ENCODE measurements at regions not wholly inside any gene's neighbourhood (a gene's known extent, or its start where the extent isn't known, plus 50 kb on each side); places are given as distances from the start of the nearest gene placed in this dataset.

GRCh38 chr2:7348761-7349160 is 431.5 kb downstream of the RNF144A start:
- TF ChIP-seq HMGXB4 (CRISPR knock-in tag; IDR thresholded peaks at IDR 0.05; ENCODE audit: borderline replicate concordance) (no peak), CHD2 (IDR thresholded peaks at IDR 0.05; ENCODE audit: low read length, partially characterized antibody) (no peak), TFCP2L1 (CRISPR knock-in tag; IDR thresholded peaks at IDR 0.05) (no peak), EP300 (IDR thresholded peaks at IDR 0.05) (no peak), POLR2A (IDR thresholded peaks at IDR 0.05; ENCODE audit: low read length) (no peak), KDM1A (IDR thresholded peaks at IDR 0.05; ENCODE audit: low read depth) (no peak), ZFP36 (IDR thresholded peaks at IDR 0.05; ENCODE audit: borderline replicate concordance, partially characterized antibody) (no peak), FOSL2 (IDR thresholded peaks at IDR 0.05) (no peak), FOSL2 (CRISPR knock-in tag; IDR thresholded peaks at IDR 0.05) (no peak), ZNF302 (CRISPR knock-in tag; IDR thresholded peaks at IDR 0.05) (no peak), TP53 (CRISPR knock-in tag; IDR thresholded peaks at IDR 0.05) (no peak), HOXA7 (CRISPR knock-in tag; IDR thresholded peaks at IDR 0.05) (no peak), ZSCAN20 (CRISPR knock-in tag; IDR thresholded peaks at IDR 0.05) (no peak), CBX2 (IDR thresholded peaks at IDR 0.05; ENCODE audit: borderline replicate concordance, low read depth) (no peak), ELK1 (IDR thresholded peaks at IDR 0.05; ENCODE audit: low read depth, low read length) (no peak), HOXB13 (CRISPR knock-in tag; IDR thresholded peaks at IDR 0.05; ENCODE audit: low read depth) (no peak), HOXB5 (CRISPR knock-in tag; IDR thresholded peaks at IDR 0.05) (no peak), RFX5 (IDR thresholded peaks at IDR 0.05) (no peak), CBX8 (IDR thresholded peaks at IDR 0.05) (no peak), SREBF2 (IDR thresholded peaks at IDR 0.05) (no peak), JUNB (IDR thresholded peaks at IDR 0.05) (no peak)
- ChIA-PET POLR2A (no interaction called here), CTCF (no interaction called here)
- Histone ChIP-seq H3K4me3 (no peak overlapping the region), H3K27ac (no peak overlapping the region), H3K4me2 (no peak overlapping the region), H3K9me3 (peaks cover 3% of the 10 kb centered on the region; the same call in 1 of the 3 replicates), H3K4me1 (no peaks in the 10 kb centered on the region)
- DNase-seq (ENCODE audit: low read depth in 1 of 2, low spot score in 1 of 2) (no peak), ATAC-seq (no peak), FAIRE-seq (no peak)
- WGBS (ENCODE audit: missing lambda C conversion rate), result 1% methylated on average over 2 of the region's 2 CpGs

- ChIA-PET CTCF (interaction anchor here (1.5 kb wide), 1 partner anchor 236 kb away, joined by 4 read pairs; no protein-coding TSS in a partner anchor), POLR2A (no interaction called here)
- Histone ChIP-seq H3K4me1 (no peaks in the 10 kb centered on the region), H3K4me3 (no peak overlapping the region), H3K27ac (no peak overlapping the region), H3K4me2 (no peak overlapping the region), H3K9me3 (peaks cover 7% of the 10 kb centered on the region; the same call in 1 of the 3 replicates)
- TF ChIP-seq TFCP2L1 (CRISPR knock-in tag; IDR thresholded peaks at IDR 0.05), result no peak
- TF ChIP-seq NFE2L2 (conservative IDR thresholded peaks at IDR 0.05; ENCODE audit: low read length), result no peak
- no peak for TF ChIP-seq EHF (CRISPR knock-in tag; IDR thresholded peaks at IDR 0.05)
- TF ChIP-seq RNF2 (IDR thresholded peaks at IDR 0.05; ENCODE audit: borderline replicate concordance, low read depth), result no peak
- TF ChIP-seq BCL3 (IDR thresholded peaks at IDR 0.05), result no peak
- no peak for TF ChIP-seq TP53 (CRISPR knock-in tag; IDR thresholded peaks at IDR 0.05)
- no peak for TF ChIP-seq POLR2A (IDR thresholded peaks at IDR 0.05; ENCODE audit: low read length)
- TF ChIP-seq GATA3 (IDR thresholded peaks at IDR 0.05; ENCODE audit: borderline replicate concordance), result no peak
- TF ChIP-seq CEBPB (IDR thresholded peaks at IDR 0.05), result no peak
- FAIRE-seq, result no peak
- no peak for DNase-seq (ENCODE audit: low read depth in 1 of 2, low spot score in 1 of 2)
- ATAC-seq, result no peak
- 22% methylated on average over 5 of the region's 5 CpGs for WGBS (ENCODE audit: missing lambda C conversion rate)
These were observed 435.0 kb downstream of the RNF144A start for GRCh38 chr2:7352191-7352590.
